ENCODE measurements at regions not wholly inside any gene's neighbourhood (a gene's known extent, or its start where the extent isn't known, plus 50 kb on each side); places are given as distances from the start of the nearest gene placed in this dataset.

DNA sequence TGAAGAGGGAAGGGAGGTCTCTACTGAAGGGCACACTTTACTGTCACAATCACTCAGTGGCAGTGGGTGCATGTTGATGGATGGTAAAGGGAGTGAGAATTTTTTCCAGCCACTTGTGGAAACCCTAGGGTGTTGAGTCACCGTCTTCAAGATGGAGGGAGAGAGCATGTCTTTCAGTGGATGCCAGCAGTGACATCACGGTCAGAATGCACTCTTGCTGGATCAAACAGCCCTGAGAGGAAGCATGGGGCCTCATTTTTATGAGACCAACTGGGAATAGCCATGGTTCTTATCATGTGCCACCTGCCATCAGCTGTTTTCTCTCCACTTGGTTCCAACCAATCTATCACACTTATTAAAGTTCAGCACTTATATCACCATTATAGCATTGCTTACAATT is 182.5 kb downstream of the KCNRG start:
- Histone ChIP-seq H3K4me1 (peaks cover 4 to 19% (median 17%) of the 10 kb centered on the region in 4 donors), H3K27me3 (no peaks in the 10 kb centered on the region), H3K9me3 (no peaks in the 10 kb centered on the region), H3K36me3 (no peaks in the 10 kb centered on the region), H3K27ac (replicated peaks in 1 of 4) (no peak overlapping the region), H3K4me3 (no peak overlapping the region)
- intact Hi-C loops (cut with DNase I): no loop called here
- 71% methylated on average over 2 of the region's 2 CpGs for WGBS
- DNase-seq (ENCODE audit: extremely low spot score): peak; percentile 10
- no peak for TF ChIP-seq POLR2AphosphoS5 (IDR thresholded peaks at IDR 0.05)
- no peak for TF ChIP-seq POLR2A (IDR thresholded peaks at IDR 0.05; ENCODE audit: low read depth)
- TF ChIP-seq, protein P1, sequence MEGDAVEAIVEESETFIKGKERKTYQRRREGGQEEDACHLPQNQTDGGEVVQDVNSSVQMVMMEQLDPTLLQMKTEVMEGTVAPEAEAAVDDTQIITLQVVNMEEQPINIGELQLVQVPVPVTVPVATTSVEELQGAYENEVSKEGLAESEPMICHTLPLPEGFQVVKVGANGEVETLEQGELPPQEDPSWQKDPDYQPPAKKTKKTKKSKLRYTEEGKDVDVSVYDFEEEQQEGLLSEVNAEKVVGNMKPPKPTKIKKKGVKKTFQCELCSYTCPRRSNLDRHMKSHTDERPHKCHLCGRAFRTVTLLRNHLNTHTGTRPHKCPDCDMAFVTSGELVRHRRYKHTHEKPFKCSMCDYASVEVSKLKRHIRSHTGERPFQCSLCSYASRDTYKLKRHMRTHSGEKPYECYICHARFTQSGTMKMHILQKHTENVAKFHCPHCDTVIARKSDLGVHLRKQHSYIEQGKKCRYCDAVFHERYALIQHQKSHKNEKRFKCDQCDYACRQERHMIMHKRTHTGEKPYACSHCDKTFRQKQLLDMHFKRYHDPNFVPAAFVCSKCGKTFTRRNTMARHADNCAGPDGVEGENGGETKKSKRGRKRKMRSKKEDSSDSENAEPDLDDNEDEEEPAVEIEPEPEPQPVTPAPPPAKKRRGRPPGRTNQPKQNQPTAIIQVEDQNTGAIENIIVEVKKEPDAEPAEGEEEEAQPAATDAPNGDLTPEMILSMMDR (IDR thresholded peaks at IDR 0.05): no peak
- no peak for TF ChIP-seq EP300 (IDR thresholded peaks at IDR 0.05)

DNA sequence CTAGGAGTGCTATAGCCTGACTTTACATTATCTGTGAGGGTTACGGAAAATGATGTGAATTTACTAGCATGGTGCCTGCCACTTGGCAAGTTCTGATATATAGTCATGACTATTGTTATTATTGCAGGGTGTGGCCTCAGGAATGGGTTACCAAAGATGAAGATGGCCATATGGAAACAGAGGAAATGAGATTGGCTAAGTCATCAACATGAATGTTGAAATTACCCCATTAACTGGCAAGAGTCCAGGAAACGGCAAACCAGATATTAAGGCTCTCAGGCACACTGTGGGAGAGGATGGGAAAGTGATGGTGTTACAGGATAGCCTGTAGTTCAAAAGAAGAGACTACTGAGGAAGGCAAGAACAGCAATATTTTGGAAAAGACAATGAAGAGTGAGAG is 183.3 kb downstream of the KCNRG start:
- peak; percentile 70 for DNase-seq (ENCODE audit: extremely low spot score)
- no peaks in the 10 kb centered on the region for H3K36me3 ChIP-seq
- intact Hi-C loops (cut with DNase I): no loop called here
- peaks cover 4 to 19% (median 17%) of the 10 kb centered on the region in 4 donors for H3K4me1 ChIP-seq
- TF ChIP-seq, protein P1 (IDR thresholded peaks at IDR 0.05): no peak
- TF ChIP-seq EP300 (IDR thresholded peaks at IDR 0.05) (no peak), POLR2AphosphoS5 (IDR thresholded peaks at IDR 0.05) (no peak), POLR2A (IDR thresholded peaks at IDR 0.05; ENCODE audit: low read depth) (no peak)
- no peaks in the 10 kb centered on the region for H3K27me3 ChIP-seq
- WGBS: 64% methylated on average over 2 of the region's 2 CpGs
- no peaks in the 10 kb centered on the region for H3K9me3 ChIP-seq
- H3K27ac ChIP-seq (replicated peaks in 1 of 4): no peak overlapping the region
- H3K4me3 ChIP-seq: no peak overlapping the region

DNA sequence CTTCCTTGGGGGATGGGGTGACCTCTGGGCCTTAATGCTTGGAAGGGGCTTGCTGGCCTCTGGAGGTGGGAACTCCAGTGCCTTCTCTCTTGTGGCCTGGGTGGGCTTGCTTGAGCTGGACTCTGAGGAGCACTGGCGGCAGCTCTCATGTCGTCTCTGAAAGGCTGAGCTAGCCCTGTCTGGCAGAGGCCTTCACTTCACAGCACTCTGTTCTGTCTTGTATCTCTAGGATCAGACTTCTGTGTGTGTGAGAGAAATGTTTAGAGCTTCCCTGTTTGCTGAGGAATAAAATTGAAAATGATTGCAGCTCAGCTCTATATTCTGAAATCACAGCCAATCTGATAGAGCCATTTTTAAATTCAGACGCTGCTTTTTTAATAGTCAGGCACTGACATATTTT is 185.3 kb downstream of the KCNRG start:
- no peaks in the 10 kb centered on the region for H3K9me3 ChIP-seq
- no peaks in the 10 kb centered on the region for H3K27me3 ChIP-seq
- TF ChIP-seq, protein P1 (IDR thresholded peaks at IDR 0.05): no peak
- no peak for TF ChIP-seq POLR2A (IDR thresholded peaks at IDR 0.05; ENCODE audit: low read depth)
- TF ChIP-seq POLR2AphosphoS5 (IDR thresholded peaks at IDR 0.05): no peak
- no peak for TF ChIP-seq EP300 (IDR thresholded peaks at IDR 0.05)
- H3K36me3 ChIP-seq: no peaks in the 10 kb centered on the region
- peak overlapping the region in 2 of 4 donors; percentile 2 to 10 for H3K27ac ChIP-seq (replicated peaks in 1 of 4)
- DNase-seq (ENCODE audit: extremely low spot score): no peak
- intact Hi-C loops (cut with DNase I): no loop called here
- H3K4me3 ChIP-seq: no peak overlapping the region
- 52% methylated on average over 3 of the region's 3 CpGs for WGBS
- H3K4me1 ChIP-seq: peaks cover 4 to 19% (median 17%) of the 10 kb centered on the region in 4 donors

DNA sequence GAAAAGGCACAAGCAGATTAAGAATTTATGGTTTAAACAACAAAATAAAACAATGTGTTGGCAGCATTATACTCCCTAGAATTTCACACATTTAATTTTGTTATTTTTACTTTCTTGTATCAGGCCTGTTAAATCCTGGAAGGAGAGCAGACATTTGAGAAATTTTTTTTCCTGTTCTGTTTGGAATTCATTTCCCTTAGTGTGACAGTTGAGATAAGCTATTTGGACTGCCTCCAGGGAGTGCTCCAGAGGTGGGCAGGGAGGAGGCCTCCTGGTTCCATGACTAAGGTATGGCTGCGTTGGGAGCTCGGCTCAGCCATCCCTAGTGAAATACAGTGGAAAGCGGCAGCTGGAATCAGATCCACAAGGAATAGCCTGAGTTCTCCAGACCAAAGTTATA is 185.7 kb downstream of the KCNRG start:
- no peaks in the 10 kb centered on the region for H3K9me3 ChIP-seq
- H3K4me1 ChIP-seq: peaks cover 4 to 19% (median 17%) of the 10 kb centered on the region in 4 donors
- H3K27ac ChIP-seq (replicated peaks in 1 of 4): no peak overlapping the region
- intact Hi-C loops (cut with DNase I): no loop called here
- H3K4me3 ChIP-seq: no peak overlapping the region
- DNase-seq (ENCODE audit: extremely low spot score): no peak
- TF ChIP-seq, protein P1 (IDR thresholded peaks at IDR 0.05): no peak
- TF ChIP-seq POLR2AphosphoS5 (IDR thresholded peaks at IDR 0.05) (no peak), EP300 (IDR thresholded peaks at IDR 0.05) (no peak), POLR2A (IDR thresholded peaks at IDR 0.05; ENCODE audit: low read depth) (no peak)
- no peaks in the 10 kb centered on the region for H3K27me3 ChIP-seq
- H3K36me3 ChIP-seq: no peaks in the 10 kb centered on the region
- WGBS: 86% methylated on average over 1 of the region's 3 CpGs

DNA sequence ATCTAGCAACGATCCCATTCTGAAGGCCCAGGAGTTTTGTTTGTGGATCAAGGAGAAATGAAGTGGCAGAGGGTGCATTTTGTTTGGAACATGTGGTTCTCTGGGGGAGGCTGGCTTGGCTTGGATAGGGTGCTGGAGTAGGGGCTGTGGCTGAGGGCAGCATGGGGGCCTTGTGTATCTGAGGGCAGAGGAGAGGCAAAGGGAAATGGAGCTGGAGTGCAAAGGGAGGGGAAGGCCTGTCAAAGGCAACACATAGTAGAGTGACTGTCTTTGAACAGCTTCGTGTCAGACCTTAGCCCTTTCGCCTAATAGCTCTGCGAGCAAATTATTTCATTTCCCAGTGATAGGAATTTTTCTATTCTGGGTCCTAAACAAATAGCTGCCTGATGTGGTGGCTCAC is 187.2 kb downstream of the KCNRG start:
- Histone ChIP-seq H3K4me3 (no peak overlapping the region), H3K9me3 (no peaks in the 10 kb centered on the region), H3K36me3 (no peaks in the 10 kb centered on the region), H3K27ac (replicated peaks in 1 of 4) (no peak overlapping the region), H3K27me3 (no peaks in the 10 kb centered on the region), H3K4me1 (peaks cover 4 to 19% (median 17%) of the 10 kb centered on the region in 4 donors)
- intact Hi-C loops (cut with DNase I): no loop called here
- no peak for TF ChIP-seq POLR2AphosphoS5 (IDR thresholded peaks at IDR 0.05)
- no peak for TF ChIP-seq EP300 (IDR thresholded peaks at IDR 0.05)
- peak; percentile 45 for DNase-seq (ENCODE audit: extremely low spot score)
- 95% methylated on average over 4 of the region's 4 CpGs for WGBS

All from esophagus muscularis mucosa (tissue), 4 donors.